22Rv1 (cell line): ENCODE measurements at regions not wholly inside any gene's neighbourhood (a gene's known extent, or its start where the extent isn't known, plus 50 kb on each side); places are given as distances from the start of the nearest gene placed in this dataset.

Experiments used
- H3K27ac ChIP-seq: fragments of 450-650 bp; 2 replicates; pipeline ENCODE4 v1.5.1; 2017
- CTCF ChIP-seq: fragments of 450-650 bp; IDR thresholded peaks from 2 replicates; pipeline ENCODE4 v1.5.1; 2017; ENCODE audit warnings: mild to moderate bottlenecking
- ZFX ChIP-seq: fragments of 450-650 bp; IDR thresholded peaks from 2 replicates; pipeline ENCODE4 v1.6.1; 2017; ENCODE audit warnings: antibody characterized with exemption, borderline replicate concordance

- no peak overlapping the region for H3K27ac ChIP-seq
- TF ChIP-seq CTCF (no peak), ZFX (no peak)
These were observed 462.8 kb upstream of the ID2 start for GRCh38 chr2:8219096-8219495.

DNA sequence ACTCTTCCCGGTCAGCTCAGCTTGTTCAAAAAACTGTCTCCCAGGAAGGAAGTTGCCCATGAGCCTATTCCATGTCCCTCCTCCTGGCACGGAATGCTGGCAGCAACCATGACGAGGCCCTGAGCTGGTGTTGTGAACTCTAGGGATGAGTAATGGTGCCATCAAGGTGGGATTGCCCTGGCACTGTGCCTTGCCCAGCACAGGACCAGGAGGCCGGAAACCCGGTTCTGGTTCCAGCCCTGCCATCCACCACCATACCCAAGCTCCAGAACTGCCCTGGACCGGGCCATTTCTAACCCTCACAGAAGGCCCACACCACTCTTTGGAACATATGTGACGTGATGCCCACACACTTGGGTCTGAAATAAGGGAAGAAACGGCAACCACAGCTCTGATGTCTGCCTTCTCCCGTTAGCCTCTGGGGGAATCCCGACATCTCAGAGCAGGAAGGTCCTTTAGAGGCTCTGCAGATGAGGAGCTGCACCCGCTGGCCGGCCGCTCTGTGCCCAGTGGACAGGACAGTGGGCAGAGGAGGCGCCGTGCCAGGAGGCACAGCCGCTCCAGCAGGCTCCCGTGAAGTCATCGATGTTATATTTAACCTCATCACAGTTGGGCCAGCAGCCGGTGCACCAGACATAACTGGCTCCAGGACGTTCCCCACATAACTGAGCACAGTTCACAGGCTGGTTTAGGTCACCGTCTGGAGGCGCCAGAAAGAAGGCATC is 462.1 kb upstream of the ID2 start:
- TF ChIP-seq ZFX: no peak
- no peak for TF ChIP-seq CTCF
- no peak overlapping the region for H3K27ac ChIP-seq

- TF ChIP-seq CTCF (no peak), ZFX (no peak)
- no peak overlapping the region for H3K27ac ChIP-seq
These were observed 458.7 kb upstream of the ID2 start for GRCh38 chr2:8222979-8223694.

- TF ChIP-seq CTCF: no peak
- no peak overlapping the region for H3K27ac ChIP-seq
These were observed 458.0 kb upstream of the ID2 start for GRCh38 chr2:8223695-8224346.

DNA sequence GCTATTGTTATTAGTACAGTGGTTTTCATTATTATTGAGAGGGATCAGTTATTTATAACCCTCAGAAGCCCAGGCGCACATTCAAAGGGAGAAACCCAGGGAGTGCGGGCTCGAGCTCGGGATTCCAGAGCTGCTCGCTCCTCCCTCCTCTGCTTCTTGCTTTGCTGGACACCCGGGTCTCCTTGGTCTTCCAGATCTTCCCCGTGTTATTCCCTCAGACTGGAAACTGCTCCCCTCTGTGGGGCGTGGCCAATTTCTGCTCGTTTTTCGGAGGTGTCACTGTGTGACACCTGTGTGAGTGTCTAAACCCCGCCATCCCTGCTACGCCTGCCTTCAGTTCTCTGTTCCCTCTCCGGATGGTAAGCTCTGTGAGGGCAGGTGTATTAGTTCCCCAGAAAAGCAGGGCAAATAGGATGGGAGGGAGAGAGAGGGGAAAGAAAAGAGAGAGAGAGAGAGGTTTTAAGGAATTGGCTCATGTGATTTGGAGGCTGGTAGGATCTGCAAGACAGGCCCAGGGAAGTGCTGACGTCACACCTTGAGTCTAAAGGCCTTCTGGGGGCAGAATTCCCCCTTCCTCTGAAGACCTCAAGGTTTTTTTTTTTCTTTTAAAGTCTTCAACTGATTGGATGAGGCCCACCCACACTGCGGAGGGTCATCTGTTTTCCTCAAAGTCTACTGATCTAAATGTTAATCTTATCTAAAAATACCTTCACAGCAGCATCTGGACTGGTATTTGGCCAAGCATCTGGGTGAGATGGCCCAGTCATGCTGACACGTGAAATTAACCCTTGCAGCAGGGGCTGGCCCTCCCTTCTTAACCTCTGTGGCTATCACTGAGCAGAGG is 457.3 kb upstream of the ID2 start:
- TF ChIP-seq CTCF: no peak
- TF ChIP-seq ZFX: no peak
- no peak overlapping the region for H3K27ac ChIP-seq

GRCh38 chr2:8225266-8225665 is 456.6 kb upstream of the ID2 start:
- no peak for TF ChIP-seq ZFX
- TF ChIP-seq CTCF: no peak
- no peak overlapping the region for H3K27ac ChIP-seq
